ENCODE measurements at regions not wholly inside any gene's neighbourhood (a gene's known extent, or its start where the extent isn't known, plus 50 kb on each side); places are given as distances from the start of the nearest gene placed in this dataset.

DNA sequence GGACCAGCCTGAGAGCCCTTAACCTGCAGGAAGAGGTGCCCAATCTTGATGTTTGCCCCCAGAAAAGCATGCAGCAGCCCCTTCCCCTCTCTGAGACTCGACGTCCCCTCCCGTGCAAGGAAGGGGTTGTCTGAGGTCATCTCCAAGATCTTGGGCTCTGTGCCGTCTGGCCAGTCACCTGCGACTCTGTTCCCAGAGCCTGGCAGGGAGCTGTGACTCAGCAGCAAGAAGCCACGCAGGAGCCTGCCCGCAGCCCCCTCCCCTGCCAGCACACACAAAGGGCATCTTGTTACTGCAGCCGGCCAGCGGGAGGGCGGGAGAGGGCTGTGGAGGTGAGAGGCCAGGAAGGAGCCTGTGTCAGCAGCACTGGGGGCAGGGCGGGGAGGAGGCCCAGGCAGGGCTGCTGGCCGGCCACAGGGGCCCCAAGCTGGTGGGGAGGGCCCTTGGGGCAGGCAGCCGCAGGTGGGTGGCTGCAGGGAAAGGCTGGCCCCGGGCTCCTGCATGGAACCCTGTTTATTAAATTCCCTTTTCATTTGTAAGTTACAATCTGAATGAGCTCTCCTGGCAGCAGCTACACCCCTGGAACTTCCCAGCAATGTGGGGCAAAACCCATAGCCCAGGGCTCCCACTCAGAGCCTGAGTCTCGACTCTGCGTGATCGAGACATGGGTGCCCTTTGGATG lies 103.7 kb upstream of the ZMIZ1 start:
- H3K27ac ChIP-seq = no peak overlapping the region

DNA sequence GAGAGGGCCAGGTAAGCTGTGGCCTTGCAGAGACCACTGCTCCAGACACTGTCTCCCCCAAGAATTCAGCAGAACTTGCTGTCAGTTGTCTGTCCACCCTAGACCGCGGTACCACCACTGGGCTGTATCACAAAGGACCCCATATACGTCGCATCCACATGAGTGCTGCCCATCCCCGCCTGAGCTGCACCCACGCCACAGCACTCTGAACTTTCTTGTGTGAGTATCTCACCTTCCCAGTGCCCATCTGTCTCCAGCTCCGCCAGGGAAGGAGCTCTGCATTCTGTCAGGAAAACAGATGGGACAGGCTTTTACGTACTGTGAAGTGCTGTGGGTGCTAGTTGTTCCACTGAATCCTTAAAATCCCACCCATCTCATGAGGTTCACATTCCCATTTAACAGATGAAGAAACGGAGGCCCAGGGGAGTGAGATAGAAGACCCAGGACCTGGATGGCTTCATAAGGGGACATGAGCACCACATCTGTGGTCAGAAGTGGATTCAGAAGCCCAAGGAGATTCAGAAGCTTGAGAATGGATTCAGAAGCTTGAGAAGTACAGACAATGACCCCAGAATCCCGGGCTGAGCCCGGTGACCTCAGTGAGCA lies 102.5 kb upstream of the ZMIZ1 start:
- H3K4me3 ChIP-seq = no peak overlapping the region
- no peak overlapping the region for H3K27ac ChIP-seq
- DNase-seq (ENCODE audit: low spot score) = no peak
- TF ChIP-seq, protein P1, sequence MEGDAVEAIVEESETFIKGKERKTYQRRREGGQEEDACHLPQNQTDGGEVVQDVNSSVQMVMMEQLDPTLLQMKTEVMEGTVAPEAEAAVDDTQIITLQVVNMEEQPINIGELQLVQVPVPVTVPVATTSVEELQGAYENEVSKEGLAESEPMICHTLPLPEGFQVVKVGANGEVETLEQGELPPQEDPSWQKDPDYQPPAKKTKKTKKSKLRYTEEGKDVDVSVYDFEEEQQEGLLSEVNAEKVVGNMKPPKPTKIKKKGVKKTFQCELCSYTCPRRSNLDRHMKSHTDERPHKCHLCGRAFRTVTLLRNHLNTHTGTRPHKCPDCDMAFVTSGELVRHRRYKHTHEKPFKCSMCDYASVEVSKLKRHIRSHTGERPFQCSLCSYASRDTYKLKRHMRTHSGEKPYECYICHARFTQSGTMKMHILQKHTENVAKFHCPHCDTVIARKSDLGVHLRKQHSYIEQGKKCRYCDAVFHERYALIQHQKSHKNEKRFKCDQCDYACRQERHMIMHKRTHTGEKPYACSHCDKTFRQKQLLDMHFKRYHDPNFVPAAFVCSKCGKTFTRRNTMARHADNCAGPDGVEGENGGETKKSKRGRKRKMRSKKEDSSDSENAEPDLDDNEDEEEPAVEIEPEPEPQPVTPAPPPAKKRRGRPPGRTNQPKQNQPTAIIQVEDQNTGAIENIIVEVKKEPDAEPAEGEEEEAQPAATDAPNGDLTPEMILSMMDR (IDR thresholded peaks at IDR 0.05) = no peak

More for the DNA sequence above, 103.7 kb upstream of the ZMIZ1 start:
- no peak for DNase-seq (ENCODE audit: low spot score)
- TF ChIP-seq, protein P1 (IDR thresholded peaks at IDR 0.05) = no peak
- H3K4me3 ChIP-seq = no peak overlapping the region

DNA sequence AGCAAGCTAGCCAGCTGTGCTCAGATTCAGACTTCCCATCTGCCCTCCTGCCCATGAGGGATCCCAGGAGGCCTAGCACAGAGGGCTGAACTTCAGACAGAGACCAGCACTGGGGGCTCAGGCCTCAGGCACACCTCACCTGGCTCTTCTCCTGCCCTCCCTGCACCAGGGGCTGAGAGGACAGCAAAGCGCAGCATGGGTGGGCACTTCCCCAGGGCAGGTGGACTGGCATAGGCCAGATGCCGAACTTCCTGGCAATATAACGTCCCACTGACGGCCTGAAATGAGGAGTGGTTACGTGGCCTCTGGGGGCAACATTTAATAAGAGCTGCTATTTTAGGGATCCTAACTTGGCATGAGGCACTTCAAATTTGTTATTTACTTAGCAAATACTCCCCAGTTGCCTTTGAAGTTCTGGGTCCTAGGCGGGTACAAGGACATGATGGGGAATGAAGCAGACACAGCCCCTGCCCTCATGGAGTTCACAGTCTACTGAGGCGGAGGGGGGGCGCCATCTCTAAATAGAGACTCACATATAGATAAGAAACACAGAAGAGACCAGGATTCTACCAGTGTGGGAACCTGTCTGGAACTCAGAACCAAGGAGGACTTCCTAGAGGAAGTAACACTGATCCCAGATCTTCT lies 101.8 kb upstream of the ZMIZ1 start:
- Histone ChIP-seq H3K27ac (no peak overlapping the region), H3K4me3 (no peak overlapping the region)
- no peak for DNase-seq (ENCODE audit: low spot score)
- TF ChIP-seq, protein P1 (IDR thresholded peaks at IDR 0.05) = no peak

DNA sequence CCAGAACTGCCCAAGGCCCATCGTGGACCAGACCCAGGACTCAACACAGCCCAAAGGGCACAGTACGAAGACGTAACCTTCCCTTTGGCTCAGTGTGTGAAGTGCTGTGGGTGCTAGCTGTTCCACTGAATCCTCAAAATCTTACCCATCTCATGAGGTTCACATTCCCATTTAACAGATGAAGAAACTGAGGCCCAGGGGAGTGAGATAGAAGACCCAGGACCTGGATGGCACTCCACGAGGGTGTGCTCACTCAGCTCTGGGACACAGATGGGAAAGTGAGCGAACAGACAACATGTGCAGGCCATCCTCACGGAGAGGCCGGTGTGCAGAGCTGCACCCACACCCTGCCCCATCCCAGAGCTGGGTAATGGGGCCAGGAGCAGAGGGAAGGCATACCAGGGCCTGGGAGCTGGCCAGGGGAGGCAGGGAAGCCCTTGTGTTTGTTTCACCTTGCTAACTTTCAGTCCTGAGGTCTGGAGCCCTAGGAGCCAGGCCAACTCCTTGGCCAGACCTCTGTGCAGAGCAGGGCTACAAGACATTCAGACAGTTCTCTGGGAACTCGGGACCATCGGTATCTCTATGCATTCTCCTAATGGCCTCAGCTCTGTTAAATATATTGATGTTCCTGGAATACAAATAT lies 100.3 kb upstream of the ZMIZ1 start:
- no peak for DNase-seq (ENCODE audit: low spot score)
- TF ChIP-seq, protein P1 (IDR thresholded peaks at IDR 0.05) = no peak
- Histone ChIP-seq H3K4me3 (no peak overlapping the region), H3K27ac (no peak overlapping the region)

DNA sequence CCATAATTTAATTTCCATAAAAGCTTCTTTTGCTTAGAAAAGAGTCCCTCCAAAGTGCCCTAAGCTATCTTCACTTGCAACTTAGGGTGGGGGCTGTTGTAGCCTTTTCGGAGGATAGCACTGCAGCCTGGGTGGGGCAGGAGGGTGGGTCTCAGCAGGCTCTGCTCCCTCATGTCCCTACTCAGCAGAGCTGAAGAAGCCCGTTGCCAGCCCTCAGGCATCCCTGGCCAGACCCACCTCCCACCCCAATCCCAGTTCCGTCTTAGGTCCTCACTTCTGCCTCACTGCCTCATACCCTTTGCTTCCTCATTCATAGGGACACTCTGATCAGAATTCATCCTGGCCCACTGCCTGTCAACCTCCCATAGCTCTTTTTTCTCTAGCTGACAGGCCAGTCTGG lies 99.8 kb upstream of the ZMIZ1 start:
- TF ChIP-seq, protein P1 (IDR thresholded peaks at IDR 0.05) = no peak
- Histone ChIP-seq H3K27ac (no peak overlapping the region), H3K4me3 (no peak overlapping the region)
- no peak for DNase-seq (ENCODE audit: low spot score)

DNA sequence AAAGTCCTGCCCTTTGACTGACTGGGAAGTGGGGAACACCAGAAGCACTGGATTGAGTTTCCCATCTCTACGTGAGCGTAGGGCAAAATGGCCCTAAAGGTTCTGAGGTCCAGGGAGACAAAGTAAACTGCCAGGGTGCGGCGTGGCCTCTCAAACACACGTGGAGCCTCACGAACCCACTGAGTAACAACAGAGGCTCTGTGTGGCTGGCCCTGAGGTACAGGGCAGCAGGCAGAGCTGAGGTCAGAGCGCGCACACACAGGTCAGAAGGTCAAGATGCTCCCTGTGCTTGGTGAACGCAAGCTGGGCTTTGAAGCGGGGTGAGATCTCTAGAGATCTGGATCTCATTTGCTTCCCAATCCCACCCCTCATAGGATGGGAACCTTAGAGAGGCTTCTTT lies 99.0 kb upstream of the ZMIZ1 start:
- Histone ChIP-seq H3K4me3 (no peak overlapping the region), H3K27ac (no peak overlapping the region)
- DNase-seq (ENCODE audit: low spot score) = no peak
- TF ChIP-seq, protein P1 (IDR thresholded peaks at IDR 0.05) = no peak

All from coronary artery (tissue), 2 donors.